Prostate gland (tissue), 2 donors: ENCODE measurements at regions not wholly inside any gene's neighbourhood (a gene's known extent, or its start where the extent isn't known, plus 50 kb on each side); places are given as distances from the start of the nearest gene placed in this dataset.

ENCODE experiments used
- CTCF ChIP-seq, 4 experiments: fragments of 200-600 bp in 2 of 4; fragments of 450-650 bp in 2 of 4; sonication (generic) in 2 of 4; IDR thresholded peaks; 1 replicate in 3 of 4; 2 replicates in 1 of 4; pipeline ENCODE4 v1.5.1; 2016 to 2019; ENCODE audit warnings: antibody characterized with exemption in 4 of 4, mild to moderate bottlenecking in 2 of 4, moderate library complexity in 2 of 4
- POLR2A ChIP-seq: fragments of 450-650 bp; IDR thresholded peaks from one replicate; pipeline ENCODE4 v1.6.1; 2016; ENCODE audit warnings: antibody characterized with exemption, mild to moderate bottlenecking

DNA sequence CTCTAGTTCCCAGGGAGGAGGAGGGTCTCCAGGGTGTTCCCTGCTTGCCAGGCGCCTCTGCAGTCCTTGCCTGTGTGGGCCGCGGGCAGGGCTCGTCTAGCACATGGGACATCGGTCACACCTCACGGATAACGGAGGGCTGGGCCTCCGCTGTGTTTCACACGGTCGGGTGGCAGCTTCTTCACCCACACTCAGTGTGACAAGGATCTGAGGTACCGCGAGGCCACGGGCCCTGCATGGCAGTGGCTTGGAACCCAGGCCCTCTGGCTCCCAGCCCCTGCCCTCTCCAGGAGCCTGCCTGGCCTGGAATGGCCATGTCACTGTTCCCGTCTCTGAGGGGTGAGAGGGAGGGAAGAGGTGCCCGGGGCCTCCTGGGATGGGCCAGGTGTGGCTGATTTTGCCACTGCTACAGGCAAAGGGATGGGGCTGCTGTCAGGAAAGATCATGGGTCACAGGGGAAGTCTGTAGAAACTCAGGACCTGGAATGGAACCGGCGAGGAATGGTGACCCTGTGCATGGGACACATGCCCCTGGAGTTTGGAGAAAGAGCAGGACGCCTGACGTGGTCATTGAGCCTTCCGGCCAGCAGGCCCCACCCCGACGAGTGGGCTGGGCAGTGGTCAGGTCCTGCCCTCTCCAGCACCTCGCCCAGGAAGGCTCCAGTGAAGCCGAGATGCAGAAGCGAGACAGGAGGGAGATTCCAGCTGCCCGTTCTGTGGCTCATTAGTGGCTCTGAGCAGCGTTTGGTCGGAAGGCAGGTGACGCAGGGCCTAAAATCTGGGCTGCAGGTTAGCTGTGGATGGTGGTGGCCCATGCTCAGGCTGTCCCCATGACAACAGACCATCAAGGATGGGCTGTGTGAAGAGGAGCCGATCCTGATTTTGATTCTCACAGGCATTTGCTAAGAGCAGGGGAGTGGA, 76.5 kb upstream of the GSE1 start:
- TF ChIP-seq POLR2A (no peak), CTCF (IDR thresholded peaks at IDR 0.05) (no peak)
